NCI-H146 (cell line): ENCODE measurements at regions not wholly inside any gene's neighbourhood (a gene's known extent, or its start where the extent isn't known, plus 50 kb on each side); places are given as distances from the start of the nearest gene placed in this dataset.
"Not testable (repeated sequence)": the region's sequence is repeated elsewhere in the genome, so short reads cannot be mapped to it uniquely, and the experiment has no call there.

ENCODE experiments used
- DNase-seq: peaks from one replicate; lab custom pipeline; 2025; lab: John Stamatoyannopoulos, UW

GRCh38 chr20:17836303-17836861 lies 132.2 kb downstream of the SNX5 start:
- no peak for DNase-seq

- DNase-seq = no peak
Measured at GRCh38 chr20:17835934-17836300, 132.7 kb downstream of the SNX5 start.

GRCh38 chr20:17835240-17835933 lies 133.2 kb downstream of the SNX5 start:
- DNase-seq = no peak

- DNase-seq = no peak
Measured at GRCh38 chr20:17834804-17835203, 133.8 kb downstream of the SNX5 start.

- no peak for DNase-seq
Measured at GRCh38 chr20:17833036-17833674, 133.4 kb downstream of the BANF2 start.

GRCh38 chr20:17832236-17832915 lies 132.6 kb downstream of the BANF2 start:
- no peak for DNase-seq

- DNase-seq = no peak
Measured at GRCh38 chr20:17828598-17829144, 128.9 kb downstream of the BANF2 start.

GRCh38 chr20:17827759-17828559 lies 128.2 kb downstream of the BANF2 start:
- DNase-seq = no peak

- DNase-seq = no peak
Measured at GRCh38 chr20:17827079-17827478, 127.3 kb downstream of the BANF2 start.

- DNase-seq = no peak
Measured at GRCh38 chr20:17825960-17826843, 126.4 kb downstream of the BANF2 start.

- DNase-seq = no peak
Measured at GRCh38 chr20:17825252-17825959, 125.6 kb downstream of the BANF2 start.

GRCh38 chr20:17824676-17825251 lies 125.0 kb downstream of the BANF2 start:
- DNase-seq = no peak

GRCh38 chr20:17823409-17824144 lies 123.8 kb downstream of the BANF2 start:
- no peak for DNase-seq

GRCh38 chr20:17822540-17823408 lies 123.0 kb downstream of the BANF2 start:
- DNase-seq = no peak

GRCh38 chr20:17822039-17822438 lies 122.3 kb downstream of the BANF2 start:
- no peak for DNase-seq

- not testable (repeated sequence) for DNase-seq
Measured at GRCh38 chr20:17821606-17822005, 121.8 kb downstream of the BANF2 start.

- DNase-seq = no peak
Measured at GRCh38 chr20:17819395-17820093, 119.8 kb downstream of the BANF2 start.
